COLO668 (cell line): ENCODE measurements at regions not wholly inside any gene's neighbourhood (a gene's known extent, or its start where the extent isn't known, plus 50 kb on each side); places are given as distances from the start of the nearest gene placed in this dataset.
A peak's percentile ranks its signal among the peaks of the same experiment; 100 is the strongest.
"Not testable (repeated sequence)": the region's sequence is repeated elsewhere in the genome, so short reads cannot be mapped to it uniquely, and the experiment has no call there.

Source experiments
- DNase-seq: peaks from one replicate; lab custom pipeline; 2025; ENCODE audit not compliant: unreplicated experiment; lab: John Stamatoyannopoulos, UW

DNA sequence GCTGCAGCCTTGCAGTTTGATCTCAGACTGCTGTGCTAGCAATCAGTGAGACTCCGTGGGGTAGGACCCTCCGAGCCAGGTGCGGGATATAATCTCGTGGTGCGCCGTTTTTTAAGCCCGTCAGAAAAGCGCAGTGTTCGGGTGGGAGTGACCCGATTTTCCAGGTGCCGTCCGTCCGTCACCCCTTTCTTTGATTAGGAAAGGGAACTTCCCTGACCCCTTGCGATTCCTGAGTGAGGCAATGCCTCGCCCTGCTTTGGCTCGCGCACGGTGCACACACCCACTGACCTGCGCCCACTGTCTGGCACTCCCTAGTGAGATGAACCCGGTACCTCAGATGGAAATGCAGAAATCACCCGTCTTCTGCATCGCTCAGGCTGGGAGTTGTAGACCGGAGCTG is 203.2 kb downstream of the SNCAIP start:
- not testable (repeated sequence) for DNase-seq

DNA sequence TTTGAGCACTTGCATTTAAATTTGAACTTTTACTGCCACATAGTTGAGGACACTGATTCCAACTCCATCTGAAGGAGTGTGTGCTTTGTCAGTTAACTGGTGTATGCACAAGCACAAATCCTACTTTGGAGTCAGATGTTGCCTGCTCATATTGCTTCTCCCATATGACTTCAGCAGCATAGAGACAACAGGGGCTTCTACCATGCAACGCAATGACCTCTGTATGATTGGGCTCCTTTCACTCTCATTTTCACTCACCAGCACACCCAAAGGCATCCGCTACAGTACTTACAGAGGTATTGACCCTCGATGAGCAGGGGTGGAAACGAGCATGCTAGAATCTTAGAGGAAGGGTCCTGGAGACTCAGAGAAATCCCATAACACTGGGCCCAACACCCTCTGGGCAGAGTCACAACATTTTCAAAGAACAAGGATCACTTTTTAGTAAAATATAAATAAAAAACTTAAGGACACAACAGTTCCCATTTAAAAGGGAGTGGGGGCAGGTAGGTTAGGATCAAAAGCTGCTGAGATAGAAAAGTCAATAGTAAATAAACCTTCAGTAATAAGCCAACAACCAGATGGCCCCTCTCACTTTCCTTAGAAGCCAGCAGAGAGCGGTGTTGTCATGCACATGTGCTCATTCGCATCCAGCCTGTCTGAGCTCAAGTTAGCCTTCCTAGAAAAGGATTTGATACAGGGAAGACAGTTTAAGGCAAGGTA is 203.8 kb downstream of the SNCAIP start:
- DNase-seq = peak; percentile 28

DNA sequence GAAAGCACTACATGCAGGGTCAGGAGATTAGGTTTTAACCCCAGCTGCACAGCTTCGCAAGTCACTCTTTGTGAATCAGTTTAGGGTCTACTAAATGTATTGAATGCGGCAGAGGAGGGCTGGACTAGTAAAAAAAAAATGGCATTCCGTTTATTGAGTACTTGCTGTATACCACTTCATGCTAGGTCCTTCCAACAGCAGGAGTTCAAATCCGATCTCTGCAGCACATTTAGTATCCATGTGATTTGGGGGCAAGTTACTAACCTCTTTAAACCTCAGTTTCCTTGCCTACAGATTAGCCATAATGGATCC is 204.4 kb downstream of the SNCAIP start:
- no peak for DNase-seq

DNA sequence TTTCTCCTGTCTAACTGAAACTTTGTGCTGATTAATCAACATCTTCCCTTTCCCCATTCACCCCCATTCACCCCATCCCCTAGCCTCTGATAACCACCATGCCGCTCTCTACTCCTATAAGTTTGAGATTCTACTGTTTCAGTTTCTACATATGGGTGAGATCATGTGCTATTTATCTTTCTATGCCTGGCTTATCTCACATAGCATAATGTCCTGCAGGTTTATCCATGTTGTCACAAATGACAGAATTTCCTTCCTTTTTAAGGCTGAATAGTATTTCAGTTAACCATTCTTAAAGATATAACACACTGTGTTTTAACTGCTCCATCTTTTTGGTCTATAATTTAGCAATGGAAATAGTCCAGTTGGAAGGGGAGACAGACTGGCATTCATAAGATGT is 205.1 kb downstream of the SNCAIP start:
- no peak for DNase-seq

DNA sequence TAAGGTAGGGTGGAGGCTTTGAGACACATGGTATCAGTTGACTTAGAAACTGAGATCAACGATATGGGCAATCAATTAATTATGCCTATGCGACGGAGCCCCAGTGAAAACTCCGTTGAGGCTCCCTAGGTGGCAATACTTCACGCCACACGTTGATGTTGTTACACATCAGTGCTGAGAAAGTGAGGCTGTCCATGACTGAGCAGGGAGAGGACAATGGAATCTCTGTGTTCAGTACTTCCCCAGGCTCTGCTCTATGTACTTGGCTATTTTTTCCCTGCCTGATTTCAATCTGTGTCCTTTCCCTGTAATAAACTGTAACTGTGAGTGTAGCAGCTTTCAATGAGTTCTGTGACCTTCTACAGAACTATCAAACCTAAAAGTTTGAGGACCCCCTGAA is 211.7 kb downstream of the SNCAIP start:
- DNase-seq = no peak

DNA sequence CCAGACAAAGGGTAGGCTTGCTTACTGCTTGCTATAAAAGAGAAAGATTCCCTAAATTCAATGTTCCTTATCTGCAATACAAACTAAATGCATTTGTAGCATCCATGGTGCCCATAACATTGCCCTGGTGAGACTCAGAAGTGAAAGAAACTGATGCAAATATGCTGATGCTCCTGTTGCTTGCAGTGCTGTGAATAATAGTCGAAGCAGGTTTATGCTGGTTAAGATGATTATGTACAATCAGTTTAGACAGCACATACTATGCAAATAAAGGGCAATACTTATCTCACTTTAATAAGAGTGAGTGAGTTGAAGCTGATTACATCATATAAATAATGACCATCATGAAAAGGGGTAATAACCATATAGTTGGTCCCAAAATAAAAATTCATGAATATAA is 215.5 kb downstream of the SNCAIP start:
- no peak for DNase-seq

DNA sequence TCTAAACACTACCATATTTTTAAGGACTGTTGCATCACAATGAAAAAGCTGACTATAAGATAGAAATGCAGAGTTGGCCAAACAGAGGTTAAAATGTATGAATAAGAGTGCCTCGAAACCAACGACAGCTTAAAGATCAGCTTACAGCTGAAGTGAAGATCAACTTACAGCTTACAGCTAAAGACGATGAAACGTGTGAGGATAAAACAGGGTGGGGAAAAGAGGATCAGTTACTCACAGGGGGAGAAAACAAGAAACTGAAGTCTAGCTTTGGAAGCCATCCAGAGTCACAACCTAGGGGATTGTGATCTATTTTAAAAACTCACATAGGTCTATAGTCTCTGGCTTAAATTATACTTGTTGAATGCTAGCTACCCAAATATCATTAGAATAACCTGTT is 220.0 kb downstream of the SNCAIP start:
- DNase-seq = no peak

DNA sequence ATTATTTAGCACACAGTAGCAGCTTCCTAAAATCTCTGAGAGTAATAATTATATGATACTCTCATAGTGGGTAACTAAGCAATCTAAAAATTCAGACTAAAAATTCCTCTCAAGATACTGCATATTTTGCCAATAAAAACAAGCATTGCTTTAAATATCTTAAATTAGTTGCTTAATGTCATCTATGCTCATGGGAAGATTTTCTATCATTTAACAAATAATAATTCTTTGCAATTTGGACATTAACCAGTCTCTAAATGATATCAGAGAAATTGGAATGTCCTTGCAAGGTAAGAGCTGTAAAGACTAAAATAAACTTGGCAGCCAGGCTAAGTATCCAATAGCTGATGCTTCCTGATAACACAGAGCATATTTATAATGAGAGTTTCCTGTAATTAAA is 221.8 kb downstream of the SNCAIP start:
- DNase-seq = no peak

DNA sequence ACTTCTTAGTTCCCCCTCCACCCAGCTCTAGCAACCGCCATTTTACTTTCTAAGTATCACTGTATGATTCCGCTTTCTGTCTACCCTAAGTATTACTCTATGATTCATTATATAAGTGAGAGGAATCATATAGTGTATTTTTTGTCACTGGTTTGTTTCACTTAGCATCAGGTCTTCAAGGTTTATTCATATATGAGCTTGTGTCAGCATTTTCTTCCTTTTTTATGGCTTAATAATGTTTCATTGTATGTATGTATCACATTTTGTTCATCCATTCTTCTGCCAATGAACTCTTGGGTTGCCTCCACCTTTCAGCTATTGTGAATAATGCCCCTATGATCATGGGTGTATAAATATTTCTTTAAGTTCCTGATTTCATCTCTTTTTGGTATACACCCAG is 222.8 kb downstream of the SNCAIP start:
- DNase-seq = no peak

DNA sequence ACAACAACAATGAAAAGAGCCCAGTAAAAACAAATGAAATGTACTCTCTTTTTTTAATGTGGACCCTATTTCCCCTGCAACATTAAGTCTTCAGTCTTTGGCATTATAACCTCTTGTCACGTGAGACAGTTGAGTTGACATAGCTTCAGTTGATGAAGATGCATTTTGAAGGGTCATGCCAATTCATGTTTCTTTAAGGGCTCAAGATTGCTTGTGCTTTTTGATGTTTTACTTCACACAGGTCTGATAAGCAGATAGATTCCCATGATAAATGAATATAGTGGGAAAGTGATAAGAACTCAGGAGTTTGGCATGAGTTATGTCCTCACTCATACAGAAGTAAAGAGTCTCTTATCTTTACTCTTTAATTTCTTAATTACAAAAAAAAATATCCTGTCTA is 229.4 kb downstream of the SNCAIP start:
- no peak for DNase-seq

DNA sequence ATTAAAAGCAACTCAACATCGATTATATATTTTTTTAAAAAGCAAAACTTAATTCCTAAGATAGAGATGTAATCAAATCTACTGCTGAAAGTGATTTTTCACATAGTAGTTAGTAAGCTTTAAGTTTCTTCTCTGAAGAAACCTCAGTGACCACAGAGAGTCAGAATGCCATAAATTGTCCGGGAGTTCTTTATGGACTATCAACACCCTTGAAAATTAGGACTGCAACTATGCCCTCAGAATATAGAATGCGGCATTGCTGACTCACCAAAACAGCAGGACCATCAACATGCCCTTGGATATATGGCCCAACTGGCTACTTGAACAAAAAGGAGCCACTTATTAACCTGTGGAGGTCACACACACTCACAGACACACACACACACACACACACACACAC is 228.9 kb upstream of the SNX2 start:
- no peak for DNase-seq

DNA sequence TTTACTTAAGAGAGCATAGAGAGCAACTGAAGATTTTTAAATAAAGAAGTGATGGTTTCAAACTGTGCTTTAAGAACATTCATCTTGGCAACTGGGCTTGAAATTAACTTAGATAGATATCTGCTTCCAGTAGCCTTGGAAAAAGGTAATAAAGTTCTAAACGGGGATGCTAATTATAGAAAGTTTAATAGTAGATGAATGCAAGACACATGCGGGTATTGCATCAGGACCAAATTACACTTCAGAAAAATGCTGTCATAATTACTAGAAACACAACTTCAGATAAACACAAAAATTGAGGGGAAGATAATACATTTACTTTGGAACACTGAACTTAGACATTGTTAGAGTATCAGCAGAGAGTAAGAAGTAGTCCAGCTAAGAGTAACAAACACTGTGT is 227.7 kb upstream of the SNX2 start:
- no peak for DNase-seq

DNA sequence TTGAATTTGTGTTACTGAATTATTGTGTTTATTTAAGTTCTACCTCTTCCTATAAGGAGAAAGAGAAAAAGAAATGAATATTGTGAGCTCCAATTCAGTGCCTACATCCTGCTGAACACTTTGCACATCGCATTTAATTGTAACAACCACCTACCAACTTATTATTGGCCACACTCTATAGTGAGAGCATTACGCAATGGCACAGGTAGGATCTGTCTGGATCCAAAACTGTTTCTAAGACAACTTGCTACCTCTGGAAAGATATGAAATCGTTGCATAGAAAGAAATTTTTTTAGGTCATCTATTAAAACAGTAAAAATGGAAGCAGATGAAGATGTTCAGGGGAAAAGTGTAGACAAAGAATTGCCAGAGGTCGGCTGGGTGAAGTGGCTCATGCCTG is 227.2 kb upstream of the SNX2 start:
- no peak for DNase-seq

DNA sequence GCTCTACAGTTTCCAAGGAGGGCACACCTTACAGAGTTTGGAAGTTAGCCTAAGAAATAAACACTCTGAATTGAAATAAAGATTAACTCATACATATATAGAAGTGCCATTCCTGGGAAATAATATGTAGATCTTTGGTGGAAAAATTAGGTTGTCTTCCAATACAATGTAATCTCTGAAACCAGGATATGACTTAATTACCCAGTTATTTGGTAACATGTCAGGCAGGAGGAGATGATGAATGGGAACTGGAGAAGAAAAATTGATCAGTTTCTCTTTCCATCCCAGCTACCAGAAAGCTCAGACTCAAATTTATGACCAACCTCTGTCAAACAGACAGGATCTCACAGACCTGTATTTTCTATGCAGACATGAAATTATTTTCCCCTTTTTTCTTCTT is 215.2 kb upstream of the SNX2 start:
- DNase-seq = no peak

DNA sequence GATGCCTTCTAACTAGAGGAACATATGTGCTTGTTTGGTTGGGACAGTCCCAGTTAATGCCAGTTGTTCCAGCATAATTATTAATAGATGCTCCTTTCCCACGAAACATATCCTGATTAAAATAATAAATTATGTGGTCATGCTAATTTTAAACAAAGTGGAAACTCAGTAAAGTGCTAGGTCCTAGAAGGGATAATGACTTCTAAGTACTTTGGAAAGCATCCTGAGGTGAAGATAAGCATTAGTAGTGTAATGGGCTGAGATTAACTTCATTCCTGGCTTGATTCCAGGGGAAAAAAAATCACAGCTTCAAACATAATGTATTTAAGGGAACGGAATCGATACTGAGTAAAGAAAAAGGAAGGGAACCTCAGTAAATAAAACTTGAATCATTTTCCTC is 213.7 kb upstream of the SNX2 start:
- DNase-seq = no peak

DNA sequence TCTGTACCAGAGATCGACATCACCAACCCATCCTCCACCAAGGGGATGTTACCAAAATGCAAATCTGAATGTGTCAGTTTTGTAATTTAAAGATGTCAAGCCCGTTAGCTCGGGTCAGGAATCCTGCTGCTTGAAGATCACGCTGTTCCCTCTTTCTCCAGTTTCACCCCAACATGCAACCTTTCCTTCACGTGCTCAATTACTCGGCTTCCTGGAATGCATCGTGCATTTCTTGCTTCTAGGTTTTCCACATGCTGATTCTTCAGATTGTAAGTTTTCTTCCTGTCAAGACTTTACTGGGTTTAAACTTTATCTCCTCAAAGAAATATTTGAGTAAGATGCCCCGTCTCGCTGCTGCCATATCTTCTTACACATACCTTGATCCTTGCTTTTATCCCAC is 209.5 kb upstream of the SNX2 start:
- DNase-seq = no peak

DNA sequence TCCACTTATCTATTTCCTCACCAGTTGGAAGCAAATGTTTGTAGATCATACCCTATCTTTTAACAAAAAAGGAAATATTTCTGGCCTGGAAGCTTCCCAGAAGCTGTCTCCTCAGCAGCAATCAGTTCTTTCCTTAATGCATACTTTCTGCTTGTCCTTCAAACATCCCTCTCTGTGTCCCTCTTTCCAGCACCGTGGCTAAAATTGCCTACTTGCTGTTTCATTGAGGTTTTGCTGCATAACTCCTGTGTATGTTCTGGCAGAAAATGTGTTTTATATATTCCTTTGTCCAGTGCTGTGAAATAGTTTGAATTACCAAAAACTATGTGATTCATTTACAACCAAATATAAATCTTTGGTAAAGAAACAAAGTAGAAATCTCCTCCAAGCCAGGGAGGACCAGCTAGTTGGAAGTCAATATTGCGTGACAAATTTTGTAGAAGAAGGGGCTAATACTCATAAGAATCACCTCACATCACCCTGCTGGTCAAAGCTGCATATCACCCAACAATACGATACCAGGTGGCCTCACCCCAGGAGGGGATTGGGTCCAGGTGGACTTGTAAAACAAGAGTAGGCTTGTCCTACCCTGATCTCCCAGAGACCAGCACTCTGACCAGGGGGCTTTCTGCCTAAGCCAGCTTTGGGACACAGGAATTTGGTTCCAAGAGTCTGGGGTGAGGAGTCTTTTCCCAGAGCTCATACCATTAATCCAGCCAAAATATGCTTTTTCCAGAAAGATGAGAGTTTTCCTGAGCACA is 198.4 kb upstream of the SNX2 start:
- DNase-seq = no peak

DNA sequence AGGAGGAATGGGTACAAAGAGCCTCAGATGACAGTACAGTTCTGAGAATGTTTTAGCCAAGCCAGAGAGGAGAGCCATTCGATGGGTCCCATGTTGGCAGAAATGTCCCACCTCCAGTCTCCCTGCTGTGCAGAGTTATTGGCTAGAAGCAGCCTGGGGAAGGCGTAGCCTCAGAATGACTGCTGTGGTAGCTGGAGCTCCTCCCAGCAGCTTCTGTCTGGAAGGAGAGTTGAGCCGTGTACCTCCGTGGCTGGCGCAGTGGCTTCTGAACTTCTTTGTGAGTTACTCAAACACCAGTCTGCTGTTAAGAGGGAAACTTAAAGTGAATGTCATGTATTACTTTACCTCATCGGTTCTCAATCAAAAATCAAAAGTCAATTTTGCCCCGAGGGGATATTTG is 193.3 kb upstream of the SNX2 start:
- no peak for DNase-seq

DNA sequence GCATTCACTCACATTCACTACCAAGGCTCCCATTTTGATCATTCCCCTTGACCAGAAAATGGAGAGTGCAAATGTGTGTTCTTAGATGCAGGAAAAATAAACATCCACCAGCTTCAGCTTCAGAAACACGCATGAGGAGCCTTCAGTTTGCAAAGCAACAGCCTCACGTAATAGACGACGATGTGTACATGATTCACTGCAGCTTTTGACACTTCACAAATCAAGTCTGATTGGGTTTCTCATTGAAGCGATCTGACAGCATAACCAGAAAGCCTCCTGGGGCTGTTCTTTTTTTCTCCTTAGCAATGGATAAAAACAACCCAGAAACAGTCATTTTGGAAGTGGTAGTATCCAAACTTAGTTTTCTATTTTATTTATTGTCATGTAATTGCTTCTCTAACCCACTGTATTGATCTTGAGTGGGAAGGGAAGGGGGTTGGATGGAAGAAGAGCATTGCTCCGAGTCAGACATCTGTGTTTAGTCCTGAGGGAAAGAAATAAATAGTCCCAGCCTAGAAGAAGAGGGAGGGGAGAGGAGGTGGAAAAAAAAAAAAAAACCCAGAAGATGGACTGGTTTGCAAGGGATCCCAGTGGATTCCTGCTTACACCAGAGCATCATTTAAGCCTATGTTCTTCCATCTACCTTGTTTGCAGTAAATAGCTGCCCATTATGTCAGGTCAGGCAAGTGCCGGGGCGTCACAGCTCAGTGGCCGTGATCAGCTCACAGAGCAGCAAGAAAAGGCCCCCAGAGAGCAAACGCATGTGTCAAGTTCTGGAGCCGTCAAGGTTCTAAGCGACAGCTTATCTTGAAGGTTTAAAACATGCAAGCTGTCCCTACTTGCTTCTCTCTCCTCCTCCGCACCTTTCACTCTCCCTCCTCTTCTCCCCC is 190.2 kb upstream of the SNX2 start:
- no peak for DNase-seq

DNA sequence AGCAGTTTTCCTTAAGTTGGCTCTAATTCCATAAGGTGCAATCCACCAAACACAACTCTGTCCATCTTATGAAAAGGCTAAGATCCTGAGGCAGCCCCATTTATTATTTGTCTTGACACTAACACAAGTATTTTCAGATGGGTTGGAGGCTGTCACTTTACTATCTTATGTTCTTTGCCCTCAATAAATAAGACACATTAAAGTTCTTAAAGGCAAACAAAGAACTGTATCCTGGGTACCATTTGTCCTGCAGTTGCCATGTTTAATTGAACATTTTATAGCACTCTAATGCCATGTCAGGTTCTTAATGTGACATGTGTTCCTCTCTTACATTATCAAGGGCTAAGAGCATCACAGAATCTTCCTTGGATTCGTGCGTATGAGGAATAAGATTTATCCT is 189.5 kb upstream of the SNX2 start:
- no peak for DNase-seq

DNA sequence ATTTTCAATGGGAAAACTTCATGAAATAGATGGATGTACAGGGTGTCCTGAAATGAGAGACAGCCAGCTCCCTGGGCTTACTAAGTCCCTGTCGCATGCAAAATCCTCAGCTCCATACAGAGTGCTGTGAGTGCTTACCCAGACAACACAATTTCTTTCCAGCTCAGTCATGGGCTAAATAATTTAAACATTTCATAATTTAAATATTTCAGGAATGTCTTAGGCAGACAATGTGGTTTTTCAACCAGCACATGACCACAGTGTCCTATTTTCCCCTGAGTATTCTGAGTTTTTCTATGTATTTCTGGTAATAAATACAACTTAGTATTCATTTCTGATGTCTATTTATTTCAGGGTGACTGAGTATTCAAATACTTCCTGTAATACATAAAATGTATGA is 188.5 kb upstream of the SNX2 start:
- DNase-seq = no peak

DNA sequence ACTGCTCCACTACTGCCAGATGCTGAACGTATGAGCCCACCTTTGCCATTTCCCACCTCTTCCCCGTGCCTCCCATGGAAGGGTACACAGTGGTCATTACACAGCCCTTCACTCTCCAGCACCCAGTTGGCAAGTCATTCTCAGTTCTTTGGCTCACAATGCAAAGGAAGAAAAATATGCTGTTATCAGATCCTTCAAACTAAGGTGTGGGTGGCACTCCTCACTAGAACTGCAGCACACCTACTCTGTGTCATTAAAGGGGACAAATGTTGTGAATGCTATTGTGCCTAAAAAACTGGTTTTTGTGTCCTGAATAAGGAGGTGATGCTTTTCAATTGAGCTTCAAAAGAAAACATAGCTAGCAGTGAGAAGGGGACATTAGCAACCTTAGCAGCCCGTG is 183.1 kb upstream of the SNX2 start:
- DNase-seq = no peak
